ENCODE measurements at regions not wholly inside any gene's neighbourhood (a gene's known extent, or its start where the extent isn't known, plus 50 kb on each side); places are given as distances from the start of the nearest gene placed in this dataset.

DNA sequence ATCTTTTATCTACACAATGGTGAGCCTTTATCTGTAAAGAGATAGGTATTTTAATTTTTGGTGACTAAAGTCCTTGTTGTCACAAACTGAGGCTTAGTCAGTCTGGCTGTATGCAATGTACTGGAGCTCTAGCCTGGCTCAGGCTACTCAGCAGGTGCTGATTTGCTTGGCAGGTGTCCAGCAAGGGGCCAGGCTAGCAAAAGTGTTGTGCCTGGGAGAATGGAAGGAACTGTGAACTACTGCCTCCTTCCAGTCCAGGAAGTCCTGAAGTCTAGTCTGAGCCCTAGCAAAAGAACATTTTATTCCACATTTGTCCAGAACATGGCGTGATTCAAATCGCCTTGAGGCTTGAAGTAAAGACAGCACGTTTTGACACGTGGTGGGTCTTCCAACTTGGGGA lies 260.5 kb downstream of the CCDC85A start:
- DNase-seq (ENCODE audit: low read depth in 1 of 2, low spot score in 1 of 2), result peak in 1 of 2 experiments; percentile 10
- TF ChIP-seq JUND (IDR thresholded peaks at IDR 0.05; ENCODE audit: low read depth), result no peak
- in situ Hi-C loops (cut with HindIII; ENCODE audit: low pct_unique_long_range_greater_than_20kb, low sequenced_read_pairs), result no loop called here

DNA sequence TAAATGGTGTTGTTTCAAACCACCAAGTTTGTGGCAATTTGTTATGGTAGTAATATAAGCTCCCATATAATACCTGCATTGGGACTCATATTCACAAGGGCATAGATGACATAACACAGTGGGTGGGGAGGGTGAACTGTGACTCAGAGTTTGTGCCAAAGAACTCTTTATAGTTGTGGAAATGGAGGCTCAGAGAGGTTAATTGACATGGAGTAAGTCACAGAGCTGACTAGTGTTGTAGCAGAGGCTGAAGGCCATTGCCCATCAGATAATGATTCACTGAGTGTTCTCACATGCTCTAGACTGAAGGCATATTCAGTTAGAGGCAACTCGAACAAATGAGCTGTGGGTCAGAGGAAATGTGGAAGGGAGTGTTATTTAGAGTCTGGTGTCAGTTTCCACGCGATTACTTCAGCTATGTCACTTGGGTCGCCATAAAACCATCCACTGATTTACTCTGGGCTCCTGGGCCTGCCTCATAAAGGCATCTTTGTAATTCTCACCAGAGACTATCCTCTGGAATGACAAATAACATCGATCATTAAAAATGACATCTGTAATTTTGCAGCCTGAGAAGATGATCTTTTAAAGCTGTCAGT lies 264.7 kb downstream of the CCDC85A start:
- in situ Hi-C loops (cut with HindIII; ENCODE audit: low pct_unique_long_range_greater_than_20kb, low sequenced_read_pairs), result no loop called here
- peak in 1 of 2 experiments; percentile 10 for DNase-seq (ENCODE audit: low read depth in 1 of 2, low spot score in 1 of 2)
- no peak for TF ChIP-seq JUND (IDR thresholded peaks at IDR 0.05; ENCODE audit: low read depth)

DNA sequence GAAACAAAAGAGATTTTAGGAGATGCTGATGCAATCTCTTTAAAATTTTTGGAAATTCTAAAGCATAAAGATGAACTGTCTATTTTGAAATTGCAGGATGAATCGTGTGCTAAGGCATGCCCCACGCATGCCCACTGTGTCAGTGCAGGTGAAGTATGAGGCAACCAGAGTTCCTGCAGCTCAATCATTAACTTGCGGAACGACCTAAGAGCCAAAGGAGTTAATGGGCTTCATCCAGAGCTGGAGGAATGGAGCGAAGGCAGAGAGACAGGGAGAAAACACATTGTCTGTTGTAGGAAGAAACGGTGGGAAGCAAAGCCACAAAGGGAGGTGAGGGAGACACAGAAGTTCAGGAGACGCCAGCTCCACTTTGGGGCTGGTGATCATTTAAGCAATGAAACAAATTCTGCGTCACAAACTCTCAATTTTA lies 265.2 kb downstream of the CCDC85A start:
- TF ChIP-seq JUND (IDR thresholded peaks at IDR 0.05; ENCODE audit: low read depth), result no peak
- peak; percentile 22 to 77 for DNase-seq (ENCODE audit: low read depth in 1 of 2, low spot score in 1 of 2)
- in situ Hi-C loops (cut with HindIII; ENCODE audit: low pct_unique_long_range_greater_than_20kb, low sequenced_read_pairs), result no loop called here

DNA sequence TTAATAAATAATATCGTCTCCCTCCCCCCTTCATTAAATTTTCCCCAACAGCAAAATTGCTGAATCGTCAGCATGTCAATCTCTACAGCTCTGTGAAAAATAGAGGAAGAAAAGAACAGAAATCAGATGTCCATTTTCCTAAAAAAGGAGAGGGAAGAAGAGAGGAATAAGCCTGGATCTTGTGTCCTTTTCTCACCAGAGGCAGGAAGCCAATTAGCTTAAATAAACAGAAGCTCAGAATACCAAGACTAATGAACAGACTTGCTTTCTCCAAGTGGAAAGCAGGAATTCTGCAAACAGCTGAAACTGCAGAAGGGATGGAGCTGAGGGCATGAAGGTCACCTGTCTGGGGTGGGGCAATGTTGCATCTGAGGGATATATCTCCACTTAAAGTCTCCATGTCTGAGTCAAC lies 265.7 kb downstream of the CCDC85A start:
- no peak for TF ChIP-seq JUND (IDR thresholded peaks at IDR 0.05; ENCODE audit: low read depth)
- DNase-seq (ENCODE audit: low read depth in 1 of 2, low spot score in 1 of 2), result no peak
- in situ Hi-C loops (cut with HindIII; ENCODE audit: low pct_unique_long_range_greater_than_20kb, low sequenced_read_pairs), result no loop called here

DNA sequence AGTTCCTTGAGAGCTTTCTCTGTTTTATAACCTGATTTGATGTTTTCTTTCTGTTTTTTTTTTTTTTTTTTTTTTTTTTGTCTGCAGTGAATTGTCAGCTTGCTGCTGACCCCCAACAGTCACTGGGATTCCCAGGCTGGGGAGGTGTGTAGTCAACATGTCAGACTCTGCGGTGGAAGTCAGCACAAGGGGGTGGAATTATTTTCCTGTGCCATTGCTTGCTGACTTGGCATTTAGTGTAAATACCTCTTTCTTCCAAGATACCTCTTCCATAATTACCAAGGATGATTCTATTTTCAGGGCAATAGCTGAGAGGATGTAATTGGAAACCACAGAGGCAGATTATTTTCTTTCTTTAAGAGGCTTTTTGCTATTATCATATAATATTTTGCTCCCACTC lies 266.3 kb downstream of the CCDC85A start:
- no peak for DNase-seq (ENCODE audit: low read depth in 1 of 2, low spot score in 1 of 2)
- no peak for TF ChIP-seq JUND (IDR thresholded peaks at IDR 0.05; ENCODE audit: low read depth)
- in situ Hi-C loops (cut with HindIII; ENCODE audit: low pct_unique_long_range_greater_than_20kb, low sequenced_read_pairs), result no loop called here

DNA sequence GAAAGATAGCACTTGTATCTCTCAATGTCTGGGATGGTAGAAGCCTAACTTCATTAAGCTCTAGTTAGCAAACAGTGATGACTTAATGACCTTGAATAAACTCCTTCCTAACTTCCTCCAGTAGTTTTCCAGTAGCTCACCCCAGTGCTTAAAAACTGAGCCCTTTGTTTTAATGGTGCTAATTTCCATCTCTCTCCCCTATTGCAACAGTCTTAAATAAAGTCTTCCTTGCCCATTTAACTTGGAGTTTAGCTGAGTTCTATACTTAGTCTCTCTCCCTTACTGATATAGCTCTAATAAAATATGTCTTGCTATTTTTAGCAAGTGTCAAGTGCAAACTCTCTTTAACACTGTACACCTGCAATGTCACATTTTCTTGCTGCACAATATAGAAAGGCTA lies 267.0 kb downstream of the CCDC85A start:
- DNase-seq (ENCODE audit: low read depth in 1 of 2, low spot score in 1 of 2), result no peak
- in situ Hi-C loops (cut with HindIII; ENCODE audit: low pct_unique_long_range_greater_than_20kb, low sequenced_read_pairs), result no loop called here
- TF ChIP-seq JUND (IDR thresholded peaks at IDR 0.05; ENCODE audit: low read depth), result no peak

DNA sequence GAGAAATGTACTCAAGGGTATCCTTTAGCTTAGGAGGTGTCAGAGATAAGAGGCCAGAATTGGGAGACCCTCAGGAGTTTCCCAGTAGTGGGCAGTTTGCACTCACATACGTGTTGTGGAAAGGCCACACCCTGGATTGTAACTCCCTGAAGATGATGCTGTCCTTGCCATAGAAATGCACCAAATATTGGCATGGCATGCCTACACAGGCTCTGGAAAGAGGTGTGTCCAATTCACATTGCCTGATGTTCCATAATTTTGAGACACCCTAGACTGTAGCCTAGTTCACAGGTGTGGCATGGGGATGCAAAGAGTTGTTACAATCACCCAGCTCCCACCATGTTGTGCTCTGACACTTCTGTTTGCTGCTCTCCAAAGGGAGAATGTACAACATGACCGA lies 271.9 kb downstream of the CCDC85A start:
- DNase-seq (ENCODE audit: low read depth in 1 of 2, low spot score in 1 of 2), result no peak
- in situ Hi-C loops (cut with HindIII; ENCODE audit: low pct_unique_long_range_greater_than_20kb, low sequenced_read_pairs), result no loop called here
- TF ChIP-seq JUND (IDR thresholded peaks at IDR 0.05; ENCODE audit: low read depth), result no peak

DNA sequence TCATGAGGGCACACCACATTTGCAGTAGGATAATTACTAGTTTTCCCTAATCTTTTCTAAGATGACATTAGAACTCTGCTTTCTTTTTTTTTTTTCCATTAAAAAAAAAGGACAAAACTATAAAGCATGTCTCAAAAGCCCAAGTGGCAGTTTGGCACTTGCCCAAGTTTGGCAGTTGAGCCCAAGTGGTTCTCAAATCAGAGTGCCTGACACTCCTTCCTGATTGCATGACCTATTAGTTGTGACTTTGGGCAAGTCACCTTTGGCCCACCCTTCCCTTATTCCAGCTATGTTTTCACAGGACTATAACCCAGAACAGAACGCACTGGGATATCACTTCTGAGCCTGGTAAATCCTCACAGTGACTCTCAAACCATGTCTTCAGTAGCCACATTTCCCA lies 273.0 kb downstream of the CCDC85A start:
- TF ChIP-seq JUND (IDR thresholded peaks at IDR 0.05; ENCODE audit: low read depth), result no peak
- DNase-seq (ENCODE audit: low read depth in 1 of 2, low spot score in 1 of 2), result no peak
- in situ Hi-C loops (cut with HindIII; ENCODE audit: low pct_unique_long_range_greater_than_20kb, low sequenced_read_pairs), result no loop called here

DNA sequence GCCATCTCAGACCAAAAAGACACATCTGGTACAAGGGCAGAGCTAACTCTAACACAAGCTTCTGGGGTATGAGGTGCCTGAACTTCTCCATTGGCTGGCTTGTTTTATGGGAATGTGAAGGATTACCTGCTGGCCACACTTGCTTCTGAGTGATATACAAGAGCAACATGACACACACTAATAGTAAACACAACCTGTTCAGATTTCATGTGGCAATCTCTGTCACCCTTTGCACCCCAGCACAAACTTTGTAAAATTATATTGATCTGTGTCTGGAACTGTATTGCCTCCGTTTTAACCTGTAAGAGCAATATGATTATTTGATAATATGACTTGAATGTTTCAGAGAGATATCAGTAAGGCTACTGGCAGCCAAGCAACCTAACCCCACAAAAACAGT lies 276.7 kb downstream of the CCDC85A start:
- TF ChIP-seq JUND (IDR thresholded peaks at IDR 0.05; ENCODE audit: low read depth), result no peak
- in situ Hi-C loops (cut with HindIII; ENCODE audit: low pct_unique_long_range_greater_than_20kb, low sequenced_read_pairs), result no loop called here

DNA sequence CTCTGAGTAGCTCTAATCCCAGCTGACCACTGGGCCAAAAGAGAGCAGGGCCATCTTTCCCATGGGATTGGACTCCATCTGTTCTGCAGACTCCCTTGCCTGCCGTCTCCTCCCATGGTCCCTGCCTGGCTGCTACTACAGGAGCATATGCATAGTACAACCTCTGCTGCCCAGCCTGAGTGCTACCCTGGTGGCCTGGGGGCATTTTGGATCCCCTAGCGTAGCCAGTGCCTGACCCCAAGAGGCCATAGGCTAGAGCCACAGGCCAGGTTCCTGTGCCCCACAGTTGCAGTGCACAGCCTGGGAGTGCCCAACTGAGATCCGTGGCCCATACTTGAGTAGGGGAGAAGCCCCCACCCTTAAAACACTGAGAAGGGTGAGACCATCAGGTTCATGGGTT lies 280.3 kb downstream of the CCDC85A start:
- in situ Hi-C loops (cut with HindIII; ENCODE audit: low pct_unique_long_range_greater_than_20kb, low sequenced_read_pairs), result no loop called here
- no peak for TF ChIP-seq JUND (IDR thresholded peaks at IDR 0.05; ENCODE audit: low read depth)
- DNase-seq (ENCODE audit: low read depth in 1 of 2, low spot score in 1 of 2), result no peak

More for the DNA sequence above, 276.7 kb downstream of the CCDC85A start:
- DNase-seq (ENCODE audit: low read depth in 1 of 2, low spot score in 1 of 2), result no peak

DNA sequence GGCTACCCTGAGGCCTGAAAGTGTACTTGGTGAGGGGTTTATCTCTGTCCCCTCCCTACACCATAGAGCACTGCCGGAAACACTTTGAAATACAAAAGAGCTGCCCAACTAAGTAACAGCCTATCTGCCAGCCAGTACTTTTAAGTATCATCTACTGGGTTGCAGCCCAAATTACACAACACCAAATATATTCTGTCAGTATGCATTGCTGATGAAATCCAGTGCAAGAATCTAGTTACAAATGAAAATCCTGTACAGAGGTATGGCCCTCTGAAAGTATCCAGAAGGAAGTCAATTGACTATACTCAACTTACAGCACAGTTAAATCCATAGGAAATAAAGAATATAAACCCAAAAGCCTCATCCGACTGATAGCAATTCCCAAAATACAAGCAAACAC lies 280.8 kb downstream of the CCDC85A start:
- no peak for TF ChIP-seq JUND (IDR thresholded peaks at IDR 0.05; ENCODE audit: low read depth)
- DNase-seq (ENCODE audit: low read depth in 1 of 2, low spot score in 1 of 2), result no peak
- in situ Hi-C loops (cut with HindIII; ENCODE audit: low pct_unique_long_range_greater_than_20kb, low sequenced_read_pairs), result no loop called here

DNA sequence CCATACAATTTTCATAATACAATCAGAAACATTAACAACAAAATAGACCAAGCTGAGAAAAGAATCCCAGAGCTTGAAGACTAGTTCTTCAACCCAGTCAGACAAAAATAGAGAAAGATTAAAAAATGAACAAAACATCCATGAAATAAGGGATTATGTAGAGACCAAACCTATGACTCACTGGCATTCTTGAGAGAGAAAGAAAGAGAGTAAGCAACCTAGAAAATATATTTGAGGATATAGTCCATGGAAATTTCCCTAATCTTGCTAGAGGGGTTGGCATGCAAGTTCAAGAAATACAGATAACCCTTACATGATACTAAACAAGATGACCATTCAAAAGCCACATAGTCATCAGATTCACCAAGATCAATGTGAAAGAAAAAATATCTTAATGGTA lies 281.7 kb downstream of the CCDC85A start:
- no peak for DNase-seq (ENCODE audit: low read depth in 1 of 2, low spot score in 1 of 2)
- in situ Hi-C loops (cut with HindIII; ENCODE audit: low pct_unique_long_range_greater_than_20kb, low sequenced_read_pairs), result no loop called here
- TF ChIP-seq JUND (IDR thresholded peaks at IDR 0.05; ENCODE audit: low read depth), result no peak

DNA sequence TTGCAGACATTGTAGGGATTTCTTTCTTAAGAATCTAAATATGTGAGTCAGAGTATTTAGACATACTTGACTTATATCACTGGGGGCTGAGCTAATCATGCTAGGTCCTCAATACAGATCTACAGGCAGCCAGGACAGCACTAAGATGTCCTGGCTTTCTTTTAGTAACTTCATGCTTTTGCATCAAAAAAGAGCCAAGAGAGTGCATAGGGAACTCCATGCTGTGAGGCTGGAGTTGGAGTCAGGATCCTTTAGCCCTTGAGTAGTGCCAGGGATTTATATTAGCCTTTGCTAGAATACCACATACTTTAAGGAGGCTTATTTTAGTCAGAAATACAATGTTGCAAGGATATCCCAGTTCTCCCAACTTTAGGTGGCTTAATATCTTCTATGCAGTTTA lies 289.7 kb downstream of the CCDC85A start:
- DNase-seq (ENCODE audit: low read depth in 1 of 2, low spot score in 1 of 2), result no peak
- TF ChIP-seq JUND (IDR thresholded peaks at IDR 0.05; ENCODE audit: low read depth), result no peak
- in situ Hi-C loops (cut with HindIII; ENCODE audit: low pct_unique_long_range_greater_than_20kb, low sequenced_read_pairs), result no loop called here

Measured in T47D (cell line).